ENCODE measurements at regions not wholly inside any gene's neighbourhood (a gene's known extent, or its start where the extent isn't known, plus 50 kb on each side); places are given as distances from the start of the nearest gene placed in this dataset.

DNA sequence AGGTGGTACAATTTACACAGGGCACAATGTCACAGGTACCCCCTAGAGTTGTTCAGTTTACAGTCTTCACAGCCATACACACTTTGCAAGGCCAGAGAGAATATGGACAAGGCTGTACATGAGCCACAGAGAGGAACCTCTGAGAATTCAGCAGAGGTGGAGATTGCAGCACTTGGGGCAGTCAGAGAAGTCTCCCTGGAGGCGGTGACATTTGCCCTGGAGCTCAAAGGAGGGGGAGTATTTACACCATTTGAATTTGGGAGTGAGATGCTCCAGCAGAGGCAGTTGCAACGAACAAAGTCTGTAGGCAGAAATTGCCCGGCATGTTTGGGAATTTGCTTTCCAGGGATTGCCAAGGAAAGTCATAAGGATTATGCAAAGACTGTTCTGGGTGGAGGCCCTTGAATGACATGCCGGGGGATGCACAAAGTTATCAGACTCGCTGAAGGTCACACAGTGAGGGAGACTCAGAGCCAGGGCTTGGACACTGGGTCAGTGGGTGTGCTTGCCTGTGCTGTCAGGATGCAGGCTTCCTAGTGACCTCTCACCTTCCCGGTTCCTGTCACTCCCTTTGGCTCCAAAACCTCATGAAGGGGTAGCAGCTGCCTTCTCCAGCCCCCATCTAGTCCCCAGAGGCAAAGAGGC lies 160.7 kb upstream of the PCBD1 start:
- no peak for DNase-seq

DNA sequence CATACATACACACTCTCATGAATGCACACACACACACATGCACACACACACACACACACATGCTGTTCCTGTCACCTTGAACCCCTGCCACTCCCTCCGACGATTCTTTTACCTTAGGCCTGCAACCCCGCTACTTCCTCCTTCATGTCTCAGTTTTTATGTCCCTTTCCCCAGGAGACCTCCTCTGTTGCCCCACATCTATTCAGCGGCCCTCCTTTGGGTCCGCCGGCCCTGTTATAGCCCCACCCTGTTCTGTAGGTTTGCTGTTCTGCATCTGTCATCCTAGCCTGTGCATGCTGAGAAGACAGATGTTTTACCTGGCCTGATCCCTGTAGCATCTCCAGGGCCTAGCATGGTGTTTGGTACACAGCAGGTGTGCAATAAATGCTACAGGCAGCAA lies 161.6 kb upstream of the PCBD1 start:
- DNase-seq, result no peak

DNA sequence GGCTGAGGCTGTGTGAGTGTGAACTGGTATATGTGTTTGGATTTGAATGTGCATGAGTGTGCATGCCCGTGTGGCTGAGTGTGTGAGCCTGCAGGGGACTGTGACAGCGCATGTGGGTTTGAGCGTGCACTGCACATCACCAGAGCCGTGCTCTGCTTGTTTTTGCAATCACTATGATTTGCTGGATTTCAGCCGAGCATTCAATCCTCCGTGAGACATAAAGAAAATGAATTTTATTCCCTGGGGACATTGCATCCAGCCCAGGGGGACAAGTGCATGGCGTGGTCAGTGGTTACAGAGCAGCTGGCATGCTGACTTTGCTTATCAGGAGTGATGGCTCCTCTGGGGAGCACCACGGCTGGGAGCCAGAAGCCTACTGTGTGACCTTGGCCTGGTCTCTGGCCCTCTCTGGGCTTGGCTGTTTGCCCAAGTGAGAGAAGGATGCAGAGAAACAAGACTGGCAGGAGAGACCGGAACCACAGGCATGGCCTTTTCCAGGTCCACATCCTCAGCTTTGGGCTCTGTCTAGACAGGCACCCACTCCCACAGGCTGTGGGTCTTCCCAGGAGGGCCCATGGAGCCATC lies 160.2 kb upstream of the UNC5B start:
- DNase-seq, result no peak

DNA sequence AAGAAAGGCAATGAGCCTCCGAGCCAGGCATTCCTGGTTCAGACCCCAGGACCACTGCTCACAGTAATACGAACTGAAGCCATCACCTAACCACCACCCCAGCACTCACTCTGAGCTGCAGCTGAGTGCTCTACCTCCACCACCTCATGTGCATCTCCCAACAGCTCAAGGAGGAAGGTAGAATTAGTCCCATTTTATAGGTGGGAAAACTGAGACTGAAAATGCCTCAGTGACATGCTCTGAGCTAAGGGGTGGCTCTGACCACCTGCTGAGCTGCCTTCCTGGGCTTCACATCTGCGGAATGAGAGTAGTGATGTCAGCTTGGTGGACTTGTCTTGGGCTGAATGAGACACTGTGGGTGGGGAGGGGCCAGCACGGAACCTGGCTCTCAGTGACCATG lies 159.7 kb upstream of the UNC5B start:
- DNase-seq, result no peak

DNA sequence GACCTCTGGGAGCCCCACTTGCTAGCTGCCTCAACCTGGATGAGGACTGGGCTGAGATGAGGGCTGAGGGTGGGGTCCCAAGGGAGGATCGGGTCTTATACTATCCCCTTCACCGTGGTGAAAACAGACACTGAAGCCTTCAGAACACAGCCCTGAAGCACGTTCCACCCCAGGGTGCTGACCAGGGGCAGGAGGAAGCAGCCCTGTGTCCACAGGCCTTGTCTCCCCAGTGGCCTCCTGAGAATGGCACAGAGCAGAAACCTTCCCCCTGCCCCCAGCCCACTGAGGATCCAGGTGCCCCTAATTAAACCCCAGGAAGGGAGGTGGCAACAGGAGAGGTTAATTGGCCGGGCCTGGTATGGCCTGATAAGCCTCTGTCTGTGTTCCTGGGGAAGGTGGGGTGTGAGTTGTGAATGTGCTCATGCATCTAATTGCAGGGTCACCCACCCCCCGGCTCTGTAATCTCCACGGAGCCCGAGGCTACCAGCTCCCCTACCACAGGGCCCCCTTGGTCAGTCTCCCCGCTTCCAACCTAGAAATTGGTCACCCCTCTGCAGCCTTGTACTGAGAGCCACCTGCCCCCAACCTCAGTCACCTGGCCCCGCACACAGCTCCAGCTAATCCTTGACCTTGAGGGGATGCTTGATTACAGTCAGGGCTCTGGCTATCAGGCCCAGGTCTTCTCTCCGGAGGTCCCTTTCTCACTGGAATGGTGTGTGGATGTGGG lies 159.0 kb upstream of the UNC5B start:
- DNase-seq, result no peak

DNA sequence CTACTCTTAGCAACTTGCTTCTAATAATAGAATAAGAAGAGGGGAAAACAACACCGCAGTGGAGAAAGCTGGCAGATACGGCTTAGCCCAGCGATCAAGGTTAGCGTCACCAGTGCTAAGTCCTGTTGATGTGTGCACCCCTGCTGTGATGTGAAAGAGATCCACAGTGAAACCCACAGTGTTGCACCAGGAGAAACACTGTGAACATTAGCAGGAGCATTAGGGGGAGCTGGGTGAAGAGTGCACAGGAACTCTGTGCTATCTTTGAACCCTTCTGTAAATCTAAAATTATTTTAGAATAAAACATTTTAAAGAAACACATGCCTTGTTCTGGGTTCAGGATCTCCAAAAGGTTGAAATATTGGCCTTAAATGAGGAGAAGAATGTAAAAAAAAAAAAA lies 154.1 kb upstream of the UNC5B start:
- DNase-seq, result no peak

DNA sequence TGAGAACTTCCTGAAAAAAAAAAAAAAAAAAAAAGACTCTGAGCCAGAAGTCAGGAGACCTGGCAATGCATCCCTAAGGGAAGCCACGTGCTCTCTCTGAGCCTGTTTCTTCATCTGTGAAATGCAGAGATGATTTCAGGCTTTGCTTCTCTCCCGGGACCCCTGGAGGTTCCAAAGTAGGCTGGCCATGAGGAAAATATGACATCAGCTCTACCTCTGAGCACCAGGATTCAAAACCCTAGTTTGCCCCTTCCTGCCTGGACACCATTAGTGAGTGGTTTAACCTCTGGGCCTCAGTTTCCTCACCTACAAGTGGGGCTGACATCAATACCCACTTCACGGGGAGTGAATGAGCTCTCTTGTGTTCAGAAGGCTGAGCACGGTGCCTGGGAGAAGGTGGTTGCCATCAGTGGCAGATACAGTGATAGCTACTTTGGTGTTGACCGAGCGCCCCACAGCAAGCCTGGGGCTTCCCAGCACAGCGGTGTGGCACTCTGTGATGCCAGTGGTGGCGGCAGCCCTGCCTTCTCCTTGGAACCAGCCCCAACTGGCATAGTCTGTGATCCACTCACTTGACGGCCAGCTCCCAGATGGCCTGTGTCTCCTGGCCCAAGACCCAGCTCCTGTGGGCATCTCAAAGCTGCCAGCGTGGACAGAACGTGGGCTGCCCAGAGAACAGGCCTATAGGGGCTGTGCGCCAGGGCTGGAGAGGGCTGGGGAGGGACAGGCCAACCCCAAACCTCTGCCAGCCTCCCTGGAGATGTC lies 153.1 kb upstream of the UNC5B start:
- no peak for DNase-seq

DNA sequence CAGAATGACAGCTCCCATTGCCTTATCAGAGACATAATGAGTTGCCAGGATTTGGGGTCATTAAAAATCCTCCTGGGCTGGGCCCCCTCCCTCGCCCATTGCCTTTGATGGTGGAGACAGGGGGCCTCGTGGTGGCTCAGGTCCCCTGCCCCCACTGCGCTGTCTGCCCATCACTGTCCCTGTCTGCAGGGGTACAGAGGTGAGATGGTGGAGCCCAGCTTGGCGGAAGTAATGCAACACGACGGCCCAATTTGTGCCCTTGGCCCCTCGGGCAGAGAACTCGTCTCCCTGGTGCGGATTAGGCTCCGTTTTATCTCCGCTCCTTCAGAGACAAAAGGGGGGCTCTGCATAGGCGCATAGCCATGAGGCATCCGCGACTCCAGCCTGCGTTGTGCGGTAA lies 152.4 kb upstream of the UNC5B start:
- no peak for DNase-seq

DNA sequence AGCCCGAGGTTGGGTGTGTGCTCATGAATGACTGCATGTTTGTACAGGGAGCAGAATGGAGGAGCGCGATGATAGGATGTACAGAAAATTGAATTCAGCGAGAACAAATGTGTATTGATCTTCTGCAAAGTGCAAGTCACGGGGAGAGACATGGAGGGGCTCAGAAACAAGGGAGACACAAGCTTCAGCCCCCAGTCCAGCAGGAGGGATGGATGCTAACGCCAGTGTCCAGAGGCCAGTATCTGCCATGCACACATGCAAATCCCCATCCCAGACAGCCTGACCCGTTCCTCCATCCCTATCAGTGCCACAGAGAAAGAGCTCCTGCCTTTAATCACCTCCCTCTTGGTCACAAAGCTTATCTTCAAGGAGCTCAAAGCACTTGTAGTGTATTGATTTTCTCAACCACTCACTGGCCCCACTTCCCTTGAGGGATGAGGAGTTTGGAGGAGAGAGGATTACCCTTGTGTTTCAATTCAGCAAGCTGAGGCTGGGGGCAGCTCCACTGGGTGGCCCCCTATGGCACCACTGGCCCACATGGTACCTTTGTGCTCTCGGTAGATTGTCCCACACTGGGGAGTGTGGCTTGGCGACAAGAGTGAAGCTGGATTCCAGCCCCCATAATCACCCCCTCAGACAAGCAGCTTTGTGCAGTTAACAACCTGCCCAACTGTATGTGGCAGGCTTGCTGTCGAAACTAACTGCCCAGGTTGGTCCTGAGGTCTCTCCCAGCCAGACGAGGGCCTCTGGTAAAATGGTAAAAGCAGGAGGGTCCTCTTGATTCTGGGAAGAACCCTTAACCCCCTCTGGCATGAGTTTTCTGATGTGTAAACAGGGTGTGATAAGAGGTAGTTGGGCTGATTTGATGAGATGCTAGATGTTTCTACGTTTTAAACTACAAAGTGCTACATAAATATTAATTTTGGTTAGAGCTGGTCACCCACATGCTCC lies 151.6 kb upstream of the UNC5B start:
- no peak for DNase-seq

DNA sequence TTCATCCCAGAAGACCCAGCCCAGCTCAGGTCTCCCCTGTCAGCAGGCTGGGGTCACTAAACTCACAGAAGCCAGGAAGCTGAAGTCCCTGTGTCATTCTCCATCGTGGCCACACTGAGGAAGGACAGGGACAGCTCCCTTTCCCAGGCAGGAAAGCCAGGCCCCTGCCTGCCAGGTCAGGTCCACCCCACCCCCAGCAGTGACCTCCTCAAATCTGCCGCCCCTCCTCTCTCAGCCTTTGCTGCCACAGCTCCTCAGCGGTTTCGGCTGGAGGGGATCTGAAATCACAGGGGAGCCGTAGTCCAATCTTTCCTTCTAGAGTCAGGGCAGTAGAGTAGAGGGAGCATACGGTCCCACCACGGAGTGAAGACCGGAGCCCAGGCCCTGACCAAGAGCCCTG lies 150.9 kb upstream of the UNC5B start:
- DNase-seq, result no peak

DNA sequence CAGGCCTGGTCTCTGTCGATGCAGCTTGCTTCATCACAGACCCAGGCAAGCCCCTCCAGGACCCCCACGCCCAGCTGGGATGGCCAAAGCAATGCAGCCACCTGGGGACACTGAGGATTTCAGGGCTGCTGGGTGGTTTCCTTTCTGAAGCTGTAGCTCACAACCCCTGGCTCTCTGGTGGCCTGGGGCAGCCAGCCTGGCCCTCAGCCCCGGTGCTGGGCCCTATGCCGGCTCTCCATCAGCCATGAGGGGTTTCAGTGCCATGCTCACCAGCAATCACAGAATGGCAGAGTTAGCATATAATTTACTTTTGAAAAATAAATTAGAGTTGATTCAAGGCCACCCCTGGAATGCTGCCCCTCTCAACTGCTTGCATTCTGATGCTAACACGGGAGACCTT lies 150.2 kb upstream of the UNC5B start:
- no peak for DNase-seq

DNA sequence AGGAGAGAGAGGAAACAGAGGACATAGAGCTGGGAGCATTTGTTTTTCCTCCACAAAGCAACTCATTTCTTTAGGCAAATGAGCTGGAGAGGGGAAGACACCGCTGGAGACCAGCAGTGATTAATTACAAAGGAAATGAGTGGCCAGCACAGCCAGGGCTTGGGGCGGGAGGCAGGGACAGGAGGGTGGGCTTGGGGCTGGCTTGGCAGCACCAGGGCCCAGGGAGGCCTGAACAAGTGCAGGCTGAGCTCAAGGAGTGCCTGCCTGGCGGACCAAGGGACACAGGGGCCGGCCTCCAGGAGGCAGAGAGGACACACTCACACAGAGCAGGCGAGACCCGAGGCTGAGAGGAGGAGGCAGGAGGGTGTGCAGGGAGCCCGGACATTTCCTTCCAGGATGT lies 149.0 kb upstream of the UNC5B start:
- DNase-seq, result no peak

DNA sequence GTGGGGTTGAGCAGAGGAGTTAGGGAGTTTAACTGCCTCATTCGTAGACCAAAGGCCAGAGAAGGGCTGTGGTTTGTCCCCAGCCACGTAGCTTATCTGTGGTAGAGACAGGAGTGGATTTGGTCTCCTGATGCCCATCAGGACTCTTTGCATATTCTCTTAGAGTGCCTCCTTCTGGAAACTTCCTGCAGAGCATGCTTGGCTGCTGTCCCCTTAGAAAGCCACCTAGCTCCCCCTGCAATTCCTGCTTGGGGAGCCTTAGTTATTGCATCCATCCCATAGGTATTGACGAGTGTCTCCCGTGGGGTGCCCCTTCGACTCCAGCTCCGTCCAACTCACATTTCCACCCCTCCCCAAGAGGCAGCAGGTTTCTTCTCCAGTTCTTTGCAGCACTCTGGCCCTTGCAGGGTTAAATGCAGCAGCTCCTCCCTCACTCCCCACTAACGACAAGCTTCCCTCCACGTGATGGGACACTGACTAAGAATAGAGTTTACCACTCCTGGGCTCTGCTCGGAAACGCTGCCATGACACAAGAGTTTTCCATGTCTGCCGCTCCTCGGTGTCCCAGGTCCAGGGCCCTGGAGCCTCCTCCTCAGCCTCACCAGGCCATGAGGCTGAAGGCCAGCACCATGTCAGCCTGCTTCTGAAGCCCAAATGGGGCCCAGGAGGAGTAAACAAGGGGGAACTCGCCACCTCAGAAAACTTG lies 147.8 kb upstream of the UNC5B start:
- no peak for DNase-seq

DNA sequence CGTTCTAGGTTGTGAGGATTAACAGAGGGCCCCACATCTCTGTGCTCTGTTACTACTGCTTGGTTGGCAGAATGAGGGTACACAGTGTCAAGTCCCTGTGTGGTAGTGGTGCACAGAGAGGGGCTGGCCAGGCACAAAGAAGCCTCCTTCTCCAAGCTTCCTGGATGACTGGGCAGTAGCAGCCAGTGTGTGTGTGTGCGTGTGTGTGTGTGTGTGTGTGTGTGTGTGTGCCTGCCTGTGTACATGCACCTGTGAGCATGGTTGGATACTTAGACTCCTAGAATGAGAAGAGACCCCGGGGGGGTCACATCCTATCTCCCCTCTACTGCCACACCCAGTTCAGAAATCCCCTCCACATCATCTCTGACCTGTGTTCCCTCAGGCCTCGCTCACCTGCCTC lies 146.7 kb upstream of the UNC5B start:
- no peak for DNase-seq

DNA sequence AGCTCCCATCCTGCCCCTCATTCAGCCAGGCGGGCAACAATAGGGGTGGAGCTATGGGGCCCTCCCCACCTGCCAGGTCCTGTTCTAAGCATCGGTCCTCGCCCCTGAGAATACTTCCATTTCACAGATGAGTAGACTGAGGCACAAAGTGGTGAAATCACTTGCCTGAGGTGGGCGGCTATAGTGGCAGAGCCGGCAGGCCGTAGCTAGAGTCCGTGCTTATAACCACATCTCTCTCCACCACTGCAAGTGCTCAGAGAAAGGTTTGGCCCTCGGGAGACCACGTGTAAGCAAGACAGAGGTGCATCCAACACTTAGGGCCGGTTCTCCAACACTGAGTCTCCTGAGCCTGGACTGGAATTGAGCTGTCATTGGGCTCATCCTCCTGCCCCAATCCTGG lies 145.8 kb upstream of the UNC5B start:
- DNase-seq, result no peak

DNA sequence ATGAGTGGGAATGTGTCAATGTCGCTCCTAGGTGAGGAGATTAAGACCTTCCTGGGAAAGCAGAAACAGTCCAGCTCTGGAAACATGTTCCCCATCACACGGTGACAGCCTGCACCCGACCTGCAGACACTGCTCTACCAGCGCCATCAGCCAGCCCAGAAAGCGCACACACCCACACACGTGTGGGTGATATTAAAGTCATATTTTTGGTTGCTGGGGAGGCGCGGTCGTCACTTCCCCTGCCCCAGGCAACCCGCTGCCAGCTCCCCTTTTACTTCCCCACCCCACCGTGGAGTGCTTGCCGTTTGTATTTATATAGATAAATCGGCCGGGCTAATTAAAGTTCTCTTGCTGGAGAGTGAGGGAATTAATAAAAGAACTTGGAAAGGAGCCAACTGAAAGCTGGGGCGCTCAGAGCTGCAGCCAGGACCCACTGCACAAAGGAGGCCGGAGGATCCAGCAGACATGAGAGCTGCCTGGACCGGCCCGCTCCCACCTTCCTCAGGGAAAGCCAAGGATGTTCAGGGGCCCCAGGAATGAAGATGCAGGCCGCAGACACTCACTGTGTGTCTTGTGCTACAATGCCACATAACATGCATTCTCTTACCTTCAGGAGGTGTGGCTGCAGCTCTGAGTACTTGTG lies 145.2 kb upstream of the UNC5B start:
- no peak for DNase-seq

DNA sequence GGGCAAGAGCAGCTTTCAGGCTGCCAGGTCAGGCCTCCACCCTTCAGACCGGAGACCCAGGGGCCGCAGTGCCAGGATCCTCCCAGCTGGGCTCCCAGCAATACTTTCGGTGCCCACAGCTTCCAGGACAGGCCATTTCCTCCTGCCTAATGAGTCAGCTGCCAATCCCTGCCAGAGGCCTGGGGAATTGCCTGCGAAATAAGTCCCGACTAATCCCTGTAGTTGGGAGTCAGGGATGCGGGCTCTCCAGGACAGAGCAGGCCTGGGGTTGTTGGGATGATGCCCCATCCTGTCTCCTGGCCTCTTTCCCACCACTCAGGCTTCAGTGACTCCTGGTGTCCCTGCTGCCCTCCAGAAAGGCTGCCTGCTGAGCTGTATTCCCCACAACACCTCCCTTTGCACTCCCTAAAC lies 143.5 kb upstream of the UNC5B start:
- no peak for DNase-seq

DNA sequence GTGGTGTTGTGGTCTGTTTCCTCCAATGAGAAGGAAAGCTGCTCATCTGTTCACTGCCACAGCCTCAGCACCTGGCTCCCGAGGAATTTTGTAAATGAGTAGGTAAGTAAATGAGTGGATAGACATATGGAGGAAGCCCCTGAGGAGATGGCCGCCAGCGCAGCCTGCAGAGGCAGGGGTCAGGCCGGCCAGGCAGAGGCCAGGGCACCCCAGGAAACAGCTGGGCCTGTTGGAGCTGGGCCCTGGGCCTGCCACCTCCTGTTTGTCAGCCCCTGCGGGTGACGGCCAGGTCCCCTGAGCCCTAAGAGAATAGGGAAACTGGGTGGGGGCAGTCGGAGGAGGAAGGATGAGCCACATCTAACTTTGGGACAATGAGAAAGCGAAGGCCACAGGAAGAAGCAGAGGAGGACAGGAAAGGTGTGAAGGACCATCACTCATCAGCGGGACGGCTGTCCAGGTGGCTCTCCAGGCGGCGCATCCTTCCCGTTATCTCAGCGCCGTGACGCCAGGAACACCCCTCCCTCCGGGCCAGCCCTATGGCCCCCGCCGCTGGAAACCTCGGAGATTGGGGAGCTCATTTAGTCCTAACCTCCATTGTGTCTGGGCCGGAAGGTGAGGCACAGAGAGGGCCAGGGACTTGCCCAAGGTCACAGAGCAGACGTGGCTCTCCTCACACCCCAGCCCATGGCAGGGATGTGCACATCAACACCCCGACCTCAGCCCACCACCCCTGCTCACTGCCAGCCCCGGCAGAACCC lies 142.3 kb upstream of the UNC5B start:
- DNase-seq, result no peak

DNA sequence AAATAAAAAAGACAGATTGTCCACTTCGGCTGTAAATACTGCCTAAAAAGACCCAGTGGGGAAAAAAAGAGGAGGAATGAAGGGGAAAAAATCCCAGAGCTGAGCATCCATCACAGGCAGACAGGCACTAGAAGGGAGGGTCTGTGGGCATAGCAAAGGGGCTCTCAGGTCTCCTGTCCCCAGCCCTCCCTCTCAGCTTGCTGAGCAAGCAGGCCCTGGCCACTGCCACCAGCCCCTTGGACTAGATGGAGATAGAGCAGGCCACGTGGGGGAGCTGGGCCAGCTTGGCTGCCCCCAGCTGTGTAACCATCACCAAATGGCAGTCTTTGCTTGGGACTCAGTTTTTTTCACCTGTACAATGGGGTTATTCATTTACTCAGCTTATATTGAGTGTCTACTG lies 141.6 kb upstream of the UNC5B start:
- no peak for DNase-seq

DNA sequence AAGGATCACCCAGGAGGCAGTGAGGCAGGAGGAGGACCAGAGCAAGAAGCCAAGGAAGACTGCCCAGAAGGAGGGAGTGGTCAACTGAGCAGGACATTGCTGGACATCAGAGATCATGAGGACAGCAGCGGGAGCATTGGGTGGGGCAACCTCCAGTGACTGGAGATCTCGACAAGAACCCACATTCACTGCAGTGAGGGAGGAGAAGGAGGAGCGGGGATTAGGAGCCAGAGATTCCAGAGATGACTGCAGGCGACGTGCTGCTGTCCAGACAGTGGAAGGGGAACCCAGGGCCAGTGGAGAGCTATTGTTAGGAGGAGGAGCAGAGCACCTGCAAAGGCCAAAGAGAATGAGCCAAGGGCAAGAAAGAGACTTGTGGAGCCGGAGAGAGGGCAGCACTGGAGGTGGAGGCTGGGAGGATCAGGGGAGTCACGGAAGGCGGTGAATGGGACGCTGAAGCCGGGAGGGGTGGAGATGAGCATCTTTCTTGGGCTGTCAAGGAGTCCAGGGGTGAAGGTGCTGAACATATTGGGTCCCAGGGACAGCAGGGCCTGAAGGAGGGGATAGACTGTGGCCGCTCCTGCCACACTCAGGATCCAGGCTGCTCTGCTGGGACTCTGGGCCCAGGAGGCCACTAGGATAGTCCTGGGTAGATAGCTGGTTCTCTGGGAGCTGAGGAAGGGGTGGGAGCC lies 140.1 kb upstream of the UNC5B start:
- no peak for DNase-seq

All from activated CD4-positive, alpha-beta T cell treated with anti-CD3 and anti-CD28 coated beads, Interleukin-2, amount 50 U/mL, for 48 hours (primary cell).